Thyroid gland (tissue), 4 donors: ENCODE measurements at regions not wholly inside any gene's neighbourhood (a gene's known extent, or its start where the extent isn't known, plus 50 kb on each side); places are given as distances from the start of the nearest gene placed in this dataset.

Experiments used
- POLR2A ChIP-seq, 2 donors: fragments of 450-650 bp; IDR thresholded peaks; one replicate each; pipeline ENCODE4 v1.6.1; 2017; ENCODE audit warnings: antibody characterized with exemption in 2 of 2, mild to moderate bottlenecking in 2 of 2, moderate library complexity in 1 of 2
- TF ChIP-seq, protein P1 (sequence below), 6 experiments: fragments of 200-600 bp in 3 of 6; fragments of 450-650 bp in 3 of 6; sonication (generic) in 3 of 6; IDR thresholded peaks; one replicate each; pipeline ENCODE4 v1.5.1; 2016 to 2019; ENCODE audit warnings: antibody characterized with exemption in 6 of 6, mild to moderate bottlenecking in 2 of 6, inconsistent platforms in 1 of 6, moderate library complexity in 1 of 6

DNA sequence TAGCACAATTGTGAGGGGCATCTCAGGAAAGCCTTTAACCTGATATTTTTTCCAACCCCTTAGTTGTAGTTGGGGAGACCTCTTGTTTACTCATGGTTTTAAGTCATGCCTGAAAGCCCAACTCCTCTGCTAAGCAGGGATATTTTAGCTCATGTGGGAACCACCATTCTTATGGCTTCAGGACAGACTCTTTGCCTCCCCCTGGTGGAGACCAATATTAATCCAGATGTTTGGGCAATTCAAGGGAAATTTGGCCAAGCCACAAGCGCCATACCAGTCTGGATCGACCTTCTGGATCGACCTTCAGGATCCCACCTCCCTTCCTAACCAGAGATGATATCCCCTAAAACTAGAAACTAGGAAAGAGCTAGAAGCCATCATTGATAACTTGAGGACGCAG, 211.2 kb downstream of the C6orf118 start:
- TF ChIP-seq, protein P1, sequence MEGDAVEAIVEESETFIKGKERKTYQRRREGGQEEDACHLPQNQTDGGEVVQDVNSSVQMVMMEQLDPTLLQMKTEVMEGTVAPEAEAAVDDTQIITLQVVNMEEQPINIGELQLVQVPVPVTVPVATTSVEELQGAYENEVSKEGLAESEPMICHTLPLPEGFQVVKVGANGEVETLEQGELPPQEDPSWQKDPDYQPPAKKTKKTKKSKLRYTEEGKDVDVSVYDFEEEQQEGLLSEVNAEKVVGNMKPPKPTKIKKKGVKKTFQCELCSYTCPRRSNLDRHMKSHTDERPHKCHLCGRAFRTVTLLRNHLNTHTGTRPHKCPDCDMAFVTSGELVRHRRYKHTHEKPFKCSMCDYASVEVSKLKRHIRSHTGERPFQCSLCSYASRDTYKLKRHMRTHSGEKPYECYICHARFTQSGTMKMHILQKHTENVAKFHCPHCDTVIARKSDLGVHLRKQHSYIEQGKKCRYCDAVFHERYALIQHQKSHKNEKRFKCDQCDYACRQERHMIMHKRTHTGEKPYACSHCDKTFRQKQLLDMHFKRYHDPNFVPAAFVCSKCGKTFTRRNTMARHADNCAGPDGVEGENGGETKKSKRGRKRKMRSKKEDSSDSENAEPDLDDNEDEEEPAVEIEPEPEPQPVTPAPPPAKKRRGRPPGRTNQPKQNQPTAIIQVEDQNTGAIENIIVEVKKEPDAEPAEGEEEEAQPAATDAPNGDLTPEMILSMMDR (IDR thresholded peaks at IDR 0.05): no peak
- no peak for TF ChIP-seq POLR2A (IDR thresholded peaks at IDR 0.05)
